GM10248 (cell line): ENCODE measurements at regions not wholly inside any gene's neighbourhood (a gene's known extent, or its start where the extent isn't known, plus 50 kb on each side); places are given as distances from the start of the nearest gene placed in this dataset.

Source experiments
- CTCF ChIA-PET: fragments of 300-600 bp; sonication (Branson Sonifier 250); formaldehyde crosslinking; extraction: SDS; loops from one replicate; lab custom pipeline; 2021; ENCODE audit warnings: antibody characterized with exemption; lab: Yijun Ruan, JAX
- POLR2A ChIA-PET: fragments of 350-650 bp; sonication (Branson Sonifier 250); formaldehyde crosslinking; extraction: SDS; loops from one replicate; lab custom pipeline; 2020; ENCODE audit warnings: antibody characterized with exemption; lab: Yijun Ruan, JAX
- DNase-seq: peaks from one replicate; pipeline ENCODE4 v3.0.0; 2012; ENCODE audit errors: extremely low spot score
- TF ChIP-seq, protein P1 (sequence below): IDR thresholded peaks from 2 replicates; pipeline ENCODE4 v1.5.1; 2012; ENCODE audit warnings: mild to moderate bottlenecking, low read depth; ENCODE audit errors: extremely low read depth, missing control alignments, control extremely low read depth

DNA sequence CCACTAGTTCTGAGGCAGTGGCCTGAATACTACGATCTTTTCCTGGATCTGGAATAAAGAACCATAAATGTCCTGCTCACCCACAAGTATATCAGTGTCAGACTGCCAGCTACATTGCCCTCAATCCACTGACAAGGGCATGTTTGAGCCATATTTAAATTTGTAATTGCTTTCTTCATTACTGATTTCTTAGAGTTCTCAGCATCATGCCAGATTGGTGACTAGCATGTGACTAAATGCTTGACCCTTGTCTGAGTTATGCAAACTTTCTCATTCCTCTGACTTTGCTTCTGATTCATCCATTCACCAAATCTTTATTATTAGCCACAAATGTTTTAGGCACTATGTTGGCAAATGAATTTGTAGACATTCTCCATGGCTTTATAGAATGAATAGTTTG is 143.6 kb upstream of the SLC16A7 start:
- TF ChIP-seq, protein P1, sequence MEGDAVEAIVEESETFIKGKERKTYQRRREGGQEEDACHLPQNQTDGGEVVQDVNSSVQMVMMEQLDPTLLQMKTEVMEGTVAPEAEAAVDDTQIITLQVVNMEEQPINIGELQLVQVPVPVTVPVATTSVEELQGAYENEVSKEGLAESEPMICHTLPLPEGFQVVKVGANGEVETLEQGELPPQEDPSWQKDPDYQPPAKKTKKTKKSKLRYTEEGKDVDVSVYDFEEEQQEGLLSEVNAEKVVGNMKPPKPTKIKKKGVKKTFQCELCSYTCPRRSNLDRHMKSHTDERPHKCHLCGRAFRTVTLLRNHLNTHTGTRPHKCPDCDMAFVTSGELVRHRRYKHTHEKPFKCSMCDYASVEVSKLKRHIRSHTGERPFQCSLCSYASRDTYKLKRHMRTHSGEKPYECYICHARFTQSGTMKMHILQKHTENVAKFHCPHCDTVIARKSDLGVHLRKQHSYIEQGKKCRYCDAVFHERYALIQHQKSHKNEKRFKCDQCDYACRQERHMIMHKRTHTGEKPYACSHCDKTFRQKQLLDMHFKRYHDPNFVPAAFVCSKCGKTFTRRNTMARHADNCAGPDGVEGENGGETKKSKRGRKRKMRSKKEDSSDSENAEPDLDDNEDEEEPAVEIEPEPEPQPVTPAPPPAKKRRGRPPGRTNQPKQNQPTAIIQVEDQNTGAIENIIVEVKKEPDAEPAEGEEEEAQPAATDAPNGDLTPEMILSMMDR, result no peak
- POLR2A ChIA-PET, result no interaction called here
- no peak for DNase-seq
- CTCF ChIA-PET, result no interaction called here

GRCh38 chr12:59446116-59446515 is 149.7 kb upstream of the SLC16A7 start:
- CTCF ChIA-PET, result interaction anchor here (1.0 to 1.8 kb wide), 5 partner anchors 11 to 362 kb away, joined by 3 to 6 read pairs (median 4); no protein-coding TSS in a partner anchor
- POLR2A ChIA-PET, result no interaction called here

DNA sequence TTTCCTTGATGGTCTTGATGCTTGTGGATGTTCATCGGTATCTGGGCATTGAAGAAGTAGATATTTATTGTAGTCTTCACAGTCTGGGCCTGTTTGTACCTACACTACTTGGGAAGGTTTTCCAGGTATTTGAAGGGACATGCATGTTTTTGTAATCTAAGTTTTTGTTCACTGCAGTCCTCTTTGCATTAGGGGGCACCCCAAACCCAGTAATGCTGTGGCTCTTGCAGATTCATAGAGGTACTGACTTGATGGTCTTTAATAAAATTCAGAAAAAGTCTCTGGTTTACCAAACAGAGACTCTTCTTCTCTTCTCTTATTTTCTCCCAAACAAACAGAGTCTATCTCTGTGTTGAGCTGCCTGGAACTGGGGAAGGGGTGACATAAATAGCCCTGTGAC is 150.9 kb upstream of the SLC16A7 start:
- DNase-seq, result no peak
- TF ChIP-seq, protein P1, result peak; percentile 23
- ChIA-PET POLR2A (no interaction called here), CTCF (interaction anchor here (1.0 to 1.8 kb wide), 6 partner anchors 13 to 390 kb away, joined by 3 to 10 read pairs (median 4); no protein-coding TSS in a partner anchor)

More at GRCh38 chr12:59446116-59446515, 149.7 kb upstream of the SLC16A7 start:
- no peak for DNase-seq
- TF ChIP-seq, protein P1, result no peak

GRCh38 chr12:59432057-59432456 is 163.8 kb upstream of the SLC16A7 start:
- POLR2A ChIA-PET, result no interaction called here
- TF ChIP-seq, protein P1, result no peak
- CTCF ChIA-PET, result interaction anchor here (0.9 to 1.3 kb wide), 3 partner anchors 22 to 403 kb away, joined by 3 read pairs; no protein-coding TSS in a partner anchor
- DNase-seq, result no peak

- DNase-seq, result no peak
- CTCF ChIA-PET, result no interaction called here
- POLR2A ChIA-PET, result no interaction called here
- TF ChIP-seq, protein P1, result no peak
Observed at GRCh38 chr12:59431266-59431665, 164.6 kb upstream of the SLC16A7 start.

DNA sequence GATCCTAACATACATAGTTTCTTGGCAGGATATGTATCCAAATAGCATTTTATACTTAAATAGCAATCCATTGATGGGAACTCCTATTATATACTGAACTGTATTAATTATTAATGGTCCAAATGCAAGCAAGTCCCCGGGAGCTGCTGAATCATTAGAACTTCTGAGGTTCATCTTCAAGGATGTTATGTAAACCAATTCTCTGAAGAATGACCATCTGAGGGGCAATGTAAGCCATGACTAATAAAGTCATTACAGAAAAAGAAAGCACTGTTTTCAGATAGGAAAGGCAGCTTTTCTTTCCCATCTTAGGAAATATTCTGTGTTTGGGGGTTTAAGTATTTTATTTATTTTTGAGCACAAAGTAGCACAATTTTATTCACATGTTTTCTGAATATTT is 166.1 kb upstream of the SLC16A7 start:
- TF ChIP-seq, protein P1, result no peak
- DNase-seq, result no peak
- ChIA-PET CTCF (interaction anchor here (0.8 to 1.6 kb wide), 5 partner anchors 9 to 405 kb away, joined by 3 to 5 read pairs (median 4); no protein-coding TSS in a partner anchor), POLR2A (no interaction called here)
